ENCODE measurements at regions not wholly inside any gene's neighbourhood (a gene's known extent, or its start where the extent isn't known, plus 50 kb on each side); places are given as distances from the start of the nearest gene placed in this dataset.

DNA sequence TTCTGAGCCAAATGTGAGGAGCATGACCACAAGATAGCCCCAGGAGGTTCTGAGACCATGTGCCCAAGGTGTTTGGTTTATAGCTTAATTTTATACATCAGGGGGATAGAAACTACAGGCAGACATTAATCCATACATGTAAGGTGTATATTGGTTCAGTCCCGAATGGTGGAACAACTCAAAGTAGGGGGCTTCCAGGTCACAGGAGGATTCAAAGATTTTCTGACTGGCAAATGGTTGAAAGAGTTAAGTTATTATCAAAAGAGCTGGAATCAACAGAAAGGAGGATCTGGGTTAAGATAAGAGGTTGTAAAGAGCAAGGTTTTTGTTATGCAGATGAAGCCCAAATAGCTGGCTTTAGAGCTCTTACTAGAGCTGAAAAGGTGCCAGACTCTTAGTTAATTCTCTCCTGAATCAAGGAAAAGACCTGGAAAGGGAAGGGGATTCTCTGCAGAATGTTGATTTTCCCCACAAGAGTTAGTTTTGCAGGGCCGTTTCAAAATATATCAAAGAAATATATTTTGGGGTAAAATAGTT lies 640.0 kb downstream of the IPMK start:
- TF ChIP-seq ZNF8 (CRISPR knock-in tag; IDR thresholded peaks at IDR 0.05), result no peak
- TF ChIP-seq, protein P1, sequence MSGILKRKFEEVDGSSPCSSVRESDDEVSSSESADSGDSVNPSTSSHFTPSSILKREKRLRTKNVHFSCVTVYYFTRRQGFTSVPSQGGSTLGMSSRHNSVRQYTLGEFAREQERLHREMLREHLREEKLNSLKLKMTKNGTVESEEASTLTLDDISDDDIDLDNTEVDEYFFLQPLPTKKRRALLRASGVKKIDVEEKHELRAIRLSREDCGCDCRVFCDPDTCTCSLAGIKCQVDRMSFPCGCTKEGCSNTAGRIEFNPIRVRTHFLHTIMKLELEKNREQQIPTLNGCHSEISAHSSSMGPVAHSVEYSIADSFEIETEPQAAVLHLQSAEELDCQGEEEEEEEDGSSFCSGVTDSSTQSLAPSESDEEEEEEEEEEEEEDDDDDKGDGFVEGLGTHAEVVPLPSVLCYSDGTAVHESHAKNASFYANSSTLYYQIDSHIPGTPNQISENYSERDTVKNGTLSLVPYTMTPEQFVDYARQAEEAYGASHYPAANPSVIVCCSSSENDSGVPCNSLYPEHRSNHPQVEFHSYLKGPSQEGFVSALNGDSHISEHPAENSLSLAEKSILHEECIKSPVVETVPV (CRISPR knock-in tag; IDR thresholded peaks at IDR 0.05), result no peak
- no peak for TF ChIP-seq ZFP3 (CRISPR knock-in tag; IDR thresholded peaks at IDR 0.05)
- TF ChIP-seq, protein P2, sequence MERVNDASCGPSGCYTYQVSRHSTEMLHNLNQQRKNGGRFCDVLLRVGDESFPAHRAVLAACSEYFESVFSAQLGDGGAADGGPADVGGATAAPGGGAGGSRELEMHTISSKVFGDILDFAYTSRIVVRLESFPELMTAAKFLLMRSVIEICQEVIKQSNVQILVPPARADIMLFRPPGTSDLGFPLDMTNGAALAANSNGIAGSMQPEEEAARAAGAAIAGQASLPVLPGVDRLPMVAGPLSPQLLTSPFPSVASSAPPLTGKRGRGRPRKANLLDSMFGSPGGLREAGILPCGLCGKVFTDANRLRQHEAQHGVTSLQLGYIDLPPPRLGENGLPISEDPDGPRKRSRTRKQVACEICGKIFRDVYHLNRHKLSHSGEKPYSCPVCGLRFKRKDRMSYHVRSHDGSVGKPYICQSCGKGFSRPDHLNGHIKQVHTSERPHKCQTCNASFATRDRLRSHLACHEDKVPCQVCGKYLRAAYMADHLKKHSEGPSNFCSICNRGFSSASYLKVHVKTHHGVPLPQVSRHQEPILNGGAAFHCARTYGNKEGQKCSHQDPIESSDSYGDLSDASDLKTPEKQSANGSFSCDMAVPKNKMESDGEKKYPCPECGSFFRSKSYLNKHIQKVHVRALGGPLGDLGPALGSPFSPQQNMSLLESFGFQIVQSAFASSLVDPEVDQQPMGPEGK (CRISPR knock-in tag; IDR thresholded peaks at IDR 0.05; ENCODE audit: borderline replicate concordance), result no peak
- ATAC-seq, result no peak

DNA sequence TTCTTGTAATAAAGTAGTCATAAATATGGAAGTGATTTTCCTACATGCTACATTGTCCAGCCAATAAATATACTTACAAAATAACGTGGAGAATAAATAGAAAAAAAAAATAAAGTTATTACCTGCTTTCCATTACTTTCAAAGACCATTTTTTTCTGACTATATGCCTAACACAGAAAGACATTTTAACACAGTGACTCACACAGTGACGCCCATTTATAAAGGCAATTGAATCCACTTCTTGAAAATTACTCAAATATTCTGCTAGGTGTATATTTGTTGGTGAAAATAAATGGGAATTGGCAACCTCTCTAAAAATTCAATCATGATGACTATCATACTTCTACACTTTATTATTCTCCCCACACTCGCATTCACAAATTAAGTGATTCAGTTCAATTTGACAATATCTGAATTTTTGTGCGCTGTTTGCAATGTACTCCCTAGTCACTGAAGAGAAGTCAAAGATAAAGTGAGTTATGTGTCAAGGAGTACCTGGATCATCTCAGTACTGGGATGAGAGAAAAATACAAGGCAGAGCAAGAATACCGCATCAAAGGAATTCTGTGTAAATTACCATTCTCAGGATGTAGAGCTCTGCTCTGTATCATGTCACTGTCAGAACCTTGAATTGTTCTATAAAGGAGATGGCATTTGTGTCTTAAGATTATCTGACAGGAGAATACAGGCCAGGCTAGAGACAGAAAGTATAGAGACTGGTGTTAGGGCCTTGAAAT lies 642.7 kb downstream of the IPMK start:
- TF ChIP-seq ZC3H10 (CRISPR knock-in tag; IDR thresholded peaks at IDR 0.05) (no peak), SNAI2 (CRISPR knock-in tag; IDR thresholded peaks at IDR 0.05) (no peak), GLIS3 (CRISPR knock-in tag; IDR thresholded peaks at IDR 0.05) (no peak), TCF4 (CRISPR knock-in tag; IDR thresholded peaks at IDR 0.05; ENCODE audit: borderline replicate concordance) (peak; percentile 33; the same call in 1 of the 2 replicates), TOX (CRISPR knock-in tag; IDR thresholded peaks at IDR 0.05; ENCODE audit: borderline replicate concordance) (no peak), PPARA (CRISPR knock-in tag; IDR thresholded peaks at IDR 0.05; ENCODE audit: borderline replicate concordance) (no peak), ISL1 (CRISPR knock-in tag; IDR thresholded peaks at IDR 0.05) (peak; percentile 70)
- TF ChIP-seq, protein P3, sequence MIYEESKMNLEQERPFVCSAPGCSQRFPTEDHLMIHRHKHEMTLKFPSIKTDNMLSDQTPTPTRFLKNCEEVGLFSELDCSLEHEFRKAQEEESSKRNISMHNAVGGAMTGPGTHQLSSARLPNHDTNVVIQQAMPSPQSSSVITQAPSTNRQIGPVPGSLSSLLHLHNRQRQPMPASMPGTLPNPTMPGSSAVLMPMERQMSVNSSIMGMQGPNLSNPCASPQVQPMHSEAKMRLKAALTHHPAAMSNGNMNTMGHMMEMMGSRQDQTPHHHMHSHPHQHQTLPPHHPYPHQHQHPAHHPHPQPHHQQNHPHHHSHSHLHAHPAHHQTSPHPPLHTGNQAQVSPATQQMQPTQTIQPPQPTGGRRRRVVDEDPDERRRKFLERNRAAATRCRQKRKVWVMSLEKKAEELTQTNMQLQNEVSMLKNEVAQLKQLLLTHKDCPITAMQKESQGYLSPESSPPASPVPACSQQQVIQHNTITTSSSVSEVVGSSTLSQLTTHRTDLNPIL (CRISPR knock-in tag; IDR thresholded peaks at IDR 0.05; ENCODE audit: low read depth), result no peak
- ATAC-seq, result no peak

DNA sequence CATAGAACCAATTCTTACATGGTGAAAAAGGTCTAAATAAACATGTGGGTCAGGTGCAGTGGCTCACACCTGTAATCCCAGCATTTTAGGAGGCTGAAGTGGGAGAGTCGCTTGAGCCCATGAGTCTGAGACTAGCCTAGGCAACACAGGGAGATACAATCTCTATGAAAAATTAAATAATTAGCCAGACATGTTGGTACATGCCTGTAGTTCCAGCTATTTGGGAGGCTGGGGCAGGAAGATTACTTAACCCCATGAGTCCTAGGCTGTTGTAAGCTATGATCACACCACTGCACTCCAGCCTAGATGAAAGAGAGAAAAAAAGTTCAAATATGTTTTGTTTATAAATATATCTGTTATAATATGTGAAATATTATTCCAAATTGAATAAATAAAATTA lies 643.6 kb downstream of the IPMK start:
- TF ChIP-seq RARB (CRISPR knock-in tag; IDR thresholded peaks at IDR 0.05), result no peak
- TF ChIP-seq ZNF565 (CRISPR knock-in tag; conservative IDR thresholded peaks at IDR 0.05; ENCODE audit: low read depth), result no peak
- TF ChIP-seq ZFP30 (CRISPR knock-in tag; IDR thresholded peaks at IDR 0.05), result no peak
- no peak for TF ChIP-seq TCF4 (CRISPR knock-in tag; IDR thresholded peaks at IDR 0.05; ENCODE audit: borderline replicate concordance)
- no peak for TF ChIP-seq ZNF8 (CRISPR knock-in tag; IDR thresholded peaks at IDR 0.05)
- no peak for TF ChIP-seq ESRRG (CRISPR knock-in tag; IDR thresholded peaks at IDR 0.05)
- TF ChIP-seq ZFP3 (CRISPR knock-in tag; IDR thresholded peaks at IDR 0.05), result no peak
- TF ChIP-seq, protein P3 (CRISPR knock-in tag; IDR thresholded peaks at IDR 0.05; ENCODE audit: low read depth), result no peak
- TF ChIP-seq SNAI2 (CRISPR knock-in tag; IDR thresholded peaks at IDR 0.05), result no peak
- TF ChIP-seq ZNF70 (CRISPR knock-in tag; IDR thresholded peaks at IDR 0.05), result no peak
- TF ChIP-seq, protein P2 (CRISPR knock-in tag; IDR thresholded peaks at IDR 0.05; ENCODE audit: borderline replicate concordance), result no peak
- no peak for TF ChIP-seq ZC3H10 (CRISPR knock-in tag; IDR thresholded peaks at IDR 0.05)
- no peak for TF ChIP-seq BACH2 (CRISPR knock-in tag; IDR thresholded peaks at IDR 0.05; ENCODE audit: borderline replicate concordance)
- no peak for TF ChIP-seq PPARA (CRISPR knock-in tag; IDR thresholded peaks at IDR 0.05; ENCODE audit: borderline replicate concordance)
- TF ChIP-seq, protein P1 (CRISPR knock-in tag; IDR thresholded peaks at IDR 0.05), result no peak
- TF ChIP-seq ISL1 (CRISPR knock-in tag; IDR thresholded peaks at IDR 0.05), result no peak
- no peak for TF ChIP-seq CSDC2 (CRISPR knock-in tag; IDR thresholded peaks at IDR 0.05)
- TF ChIP-seq GLIS3 (CRISPR knock-in tag; IDR thresholded peaks at IDR 0.05), result no peak
- no peak for TF ChIP-seq TOX (CRISPR knock-in tag; IDR thresholded peaks at IDR 0.05; ENCODE audit: borderline replicate concordance)
- no peak for TF ChIP-seq OSR1 (CRISPR knock-in tag; IDR thresholded peaks at IDR 0.05)
- ATAC-seq, result no peak
